Caco-2 (cell line): ENCODE measurements at regions not wholly inside any gene's neighbourhood (a gene's known extent, or its start where the extent isn't known, plus 50 kb on each side); places are given as distances from the start of the nearest gene placed in this dataset.

Experiments
- BruUV-seq: library from RNA; stranded (reverse); fragments of 400-500 nt; replicated peaks from 2 replicates; lab custom pipeline; 2021; lab: Mats Ljungman, UMichigan
- CTCF ChIA-PET: fragments of 300-600 bp; sonication (Branson Sonifier 250); formaldehyde crosslinking; loops from one replicate; lab custom pipeline; 2022; ENCODE audit warnings: antibody characterized with exemption; lab: Charles Lee
- POLR2A ChIA-PET: fragments of 300-600 bp; sonication (Branson Sonifier 250); formaldehyde crosslinking; loops from one replicate; lab custom pipeline; 2022; ENCODE audit warnings: antibody characterized with exemption; lab: Charles Lee
- DNase-seq, 2 experiments: peaks; one replicate each; pipeline versions ENCODE4 v3.0.0 to v3.0.0-alpha.2; 2020 to 2022
- H3K27me3 ChIP-seq: replicated peaks from 2 replicates; pipeline ENCODE4 v1.6.0; 2011; ENCODE audit warnings: low read length; ENCODE audit not compliant: control insufficient read depth, insufficient read depth
- H3K36me3 ChIP-seq: 2 replicates; pipeline ENCODE4 v1.5.1; 2011; ENCODE audit warnings: low read length; ENCODE audit not compliant: control insufficient read depth, insufficient read depth
- H3K4me1 ChIP-seq: fragments of 250-450 bp; sonication (Bioruptor Pico); 2 replicates; pipeline ENCODE4 v1.5.1; 2020; ENCODE audit warnings: mild to moderate bottlenecking
- H3K4me3 ChIP-seq: 2 replicates; pipeline ENCODE4 v1.5.1; 2011; ENCODE audit warnings: low read depth, mild to moderate bottlenecking, control low read depth, low read length
- H3K9me3 ChIP-seq: fragments of 250-450 bp; sonication (Bioruptor Pico); 2 replicates; pipeline ENCODE4 v1.5.1; 2020; ENCODE audit warnings: mild to moderate bottlenecking, moderate library complexity
- H3K27ac Mint-ChIP-seq: one replicate; pipeline ENCODE4 v1.8.0; 2022; ENCODE audit warnings: mixed read lengths; ENCODE audit not compliant: unreplicated experiment
- H3K27me3 Mint-ChIP-seq: one replicate; pipeline ENCODE4 v1.8.0; 2022; ENCODE audit warnings: mixed read lengths; ENCODE audit not compliant: insufficient read depth, unreplicated experiment
- H3K36me3 Mint-ChIP-seq: one replicate; pipeline ENCODE4 v1.8.0; 2022; ENCODE audit warnings: mild to moderate bottlenecking, mixed read lengths; ENCODE audit not compliant: insufficient read depth, unreplicated experiment
- H3K4me1 Mint-ChIP-seq: one replicate; pipeline ENCODE4 v1.8.0; 2022; ENCODE audit warnings: low read depth, mixed read lengths; ENCODE audit not compliant: unreplicated experiment
- H3K4me3 Mint-ChIP-seq: one replicate; pipeline ENCODE4 v1.8.0; 2022; ENCODE audit warnings: mild to moderate bottlenecking, moderate library complexity, mixed read lengths; ENCODE audit not compliant: unreplicated experiment
- H3K9me3 Mint-ChIP-seq: one replicate; pipeline ENCODE4 v1.8.0; 2022; ENCODE audit warnings: mixed read lengths; ENCODE audit not compliant: unreplicated experiment
- intact Hi-C: fragments of 100-400 bp; cut with micrococcal nuclease; formaldehyde crosslinking; loops from one replicate; pipeline ENCODE4 v1.10.0; 2022; ENCODE audit not compliant: unreplicated experiment
- TF ChIP-seq, protein P1 (sequence below), 2 experiments: fragments of 200-600 bp in 1 of 2; IDR thresholded peaks; 1 replicate in 1 of 2; 2 replicates in 1 of 2; pipeline versions ENCODE4 v1.5.1 to v1.8.0; 2011 to 2022; ENCODE audit warnings: antibody characterized with exemption in 1 of 2, control low read depth in 1 of 2, inconsistent platforms in 1 of 2, low read depth in 1 of 2, low read length in 1 of 2, mild to moderate bottlenecking in 1 of 2, moderate library complexity in 1 of 2; ENCODE audit not compliant: insufficient read depth in 1 of 2, severe bottlenecking in 1 of 2, unreplicated experiment in 1 of 2

DNA sequence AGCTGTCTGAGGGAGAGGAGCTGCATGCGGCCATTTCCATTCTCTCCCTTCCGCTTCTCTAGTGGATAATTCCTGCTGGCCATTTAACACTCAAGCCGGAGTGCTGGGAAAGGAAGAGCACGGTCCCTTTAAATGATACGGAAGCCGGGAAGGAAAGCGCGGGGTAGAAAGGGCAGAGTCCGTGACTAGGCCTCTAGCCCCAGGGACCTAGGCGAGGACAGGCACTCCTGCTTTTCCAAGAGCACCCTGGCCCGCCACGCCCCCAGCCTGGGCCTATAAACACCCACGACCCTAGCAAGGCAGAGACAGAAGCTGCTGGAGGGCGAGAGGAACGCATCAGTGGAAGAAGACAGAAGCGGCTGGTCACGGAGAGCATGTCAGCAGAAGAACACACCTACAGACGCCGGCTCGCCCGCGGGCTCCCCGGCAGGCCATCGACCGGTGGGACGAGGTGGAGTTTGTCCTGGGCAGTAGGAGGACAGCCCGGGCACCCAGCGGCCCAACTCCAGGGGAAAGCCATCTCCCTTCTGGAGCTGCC lies 1206.6 kb upstream of the TMEM132C start:
- intact Hi-C loops: no loop called here
- H3K27ac Mint-ChIP-seq: peak overlapping the region; percentile 66
- no peaks in the 10 kb centered on the region for H3K27me3 ChIP-seq

DNA sequence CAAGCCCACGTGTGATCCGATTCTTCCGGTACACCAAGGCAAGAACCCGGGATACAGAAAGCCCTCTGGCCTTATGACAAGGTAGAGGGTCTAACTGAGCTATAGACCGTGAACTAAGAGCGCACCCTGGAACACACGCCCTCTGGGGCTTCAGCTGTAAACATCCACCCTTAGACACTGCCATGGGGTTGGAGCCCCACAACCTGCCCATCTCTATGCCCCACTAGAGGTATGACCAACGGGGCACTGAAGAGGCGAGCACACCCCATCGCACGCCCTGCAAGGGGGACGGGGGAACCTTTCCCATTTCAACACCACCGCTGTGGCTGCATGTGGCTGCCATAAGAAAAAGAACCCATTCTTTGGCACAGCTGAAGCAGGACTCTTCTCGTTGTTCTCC lies 1206.0 kb upstream of the TMEM132C start:
- no peak for DNase-seq
- Histone ChIP-seq H3K4me3 (peak overlapping the region; percentile 54), H3K27me3 (no peaks in the 10 kb centered on the region), H3K36me3 (no peaks in the 10 kb centered on the region), H3K4me1 (no peaks in the 10 kb centered on the region), H3K9me3 (no peaks in the 10 kb centered on the region)
- TF ChIP-seq, protein P1, sequence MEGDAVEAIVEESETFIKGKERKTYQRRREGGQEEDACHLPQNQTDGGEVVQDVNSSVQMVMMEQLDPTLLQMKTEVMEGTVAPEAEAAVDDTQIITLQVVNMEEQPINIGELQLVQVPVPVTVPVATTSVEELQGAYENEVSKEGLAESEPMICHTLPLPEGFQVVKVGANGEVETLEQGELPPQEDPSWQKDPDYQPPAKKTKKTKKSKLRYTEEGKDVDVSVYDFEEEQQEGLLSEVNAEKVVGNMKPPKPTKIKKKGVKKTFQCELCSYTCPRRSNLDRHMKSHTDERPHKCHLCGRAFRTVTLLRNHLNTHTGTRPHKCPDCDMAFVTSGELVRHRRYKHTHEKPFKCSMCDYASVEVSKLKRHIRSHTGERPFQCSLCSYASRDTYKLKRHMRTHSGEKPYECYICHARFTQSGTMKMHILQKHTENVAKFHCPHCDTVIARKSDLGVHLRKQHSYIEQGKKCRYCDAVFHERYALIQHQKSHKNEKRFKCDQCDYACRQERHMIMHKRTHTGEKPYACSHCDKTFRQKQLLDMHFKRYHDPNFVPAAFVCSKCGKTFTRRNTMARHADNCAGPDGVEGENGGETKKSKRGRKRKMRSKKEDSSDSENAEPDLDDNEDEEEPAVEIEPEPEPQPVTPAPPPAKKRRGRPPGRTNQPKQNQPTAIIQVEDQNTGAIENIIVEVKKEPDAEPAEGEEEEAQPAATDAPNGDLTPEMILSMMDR (IDR thresholded peaks at IDR 0.05; ENCODE audit: insufficient read depth in 1 of 2, low read depth in 1 of 2, low read length in 1 of 2, severe bottlenecking in 1 of 2, unreplicated experiment in 1 of 2): no peak
- intact Hi-C loops: no loop called here
- Mint-ChIP-seq H3K9me3 (no peaks in the 10 kb centered on the region), H3K36me3 (peaks cover 6% of the 10 kb centered on the region), H3K27me3 (no peaks in the 10 kb centered on the region), H3K4me1 (peaks cover 6% of the 10 kb centered on the region), H3K27ac (no peak overlapping the region), H3K4me3 (peak overlapping the region; percentile 86)
- CTCF ChIA-PET: no interaction called here
- POLR2A ChIA-PET: interaction anchor here (0.6 kb wide), 2 partner anchors 85 to 958 kb away, joined by 4 to 5 read pairs; no protein-coding TSS in a partner anchor
- BruUV-seq: TSS peak; percentile 62

More for the DNA sequence above, 1206.6 kb upstream of the TMEM132C start:
- peak overlapping the region; percentile 86 for H3K4me3 Mint-ChIP-seq
- no TSS peak for BruUV-seq
- H3K27me3 Mint-ChIP-seq: no peaks in the 10 kb centered on the region
- ChIA-PET CTCF (no interaction called here), POLR2A (interaction anchor here (0.6 kb wide), 1 partner anchor 957 kb away, joined by 5 read pairs; no protein-coding TSS in a partner anchor)
- TF ChIP-seq, protein P1 (IDR thresholded peaks at IDR 0.05; ENCODE audit: insufficient read depth in 1 of 2, low read depth in 1 of 2, low read length in 1 of 2, severe bottlenecking in 1 of 2, unreplicated experiment in 1 of 2): no peak
- H3K36me3 ChIP-seq: no peaks in the 10 kb centered on the region
- DNase-seq: peak; percentile 80 to 88
- no peaks in the 10 kb centered on the region for H3K9me3 Mint-ChIP-seq
- no peaks in the 10 kb centered on the region for H3K4me1 ChIP-seq
- H3K9me3 ChIP-seq: no peaks in the 10 kb centered on the region
- peak overlapping the region; percentile 54 for H3K4me3 ChIP-seq
- H3K36me3 Mint-ChIP-seq: peaks cover 6% of the 10 kb centered on the region
- H3K4me1 Mint-ChIP-seq: peaks cover 6% of the 10 kb centered on the region

DNA sequence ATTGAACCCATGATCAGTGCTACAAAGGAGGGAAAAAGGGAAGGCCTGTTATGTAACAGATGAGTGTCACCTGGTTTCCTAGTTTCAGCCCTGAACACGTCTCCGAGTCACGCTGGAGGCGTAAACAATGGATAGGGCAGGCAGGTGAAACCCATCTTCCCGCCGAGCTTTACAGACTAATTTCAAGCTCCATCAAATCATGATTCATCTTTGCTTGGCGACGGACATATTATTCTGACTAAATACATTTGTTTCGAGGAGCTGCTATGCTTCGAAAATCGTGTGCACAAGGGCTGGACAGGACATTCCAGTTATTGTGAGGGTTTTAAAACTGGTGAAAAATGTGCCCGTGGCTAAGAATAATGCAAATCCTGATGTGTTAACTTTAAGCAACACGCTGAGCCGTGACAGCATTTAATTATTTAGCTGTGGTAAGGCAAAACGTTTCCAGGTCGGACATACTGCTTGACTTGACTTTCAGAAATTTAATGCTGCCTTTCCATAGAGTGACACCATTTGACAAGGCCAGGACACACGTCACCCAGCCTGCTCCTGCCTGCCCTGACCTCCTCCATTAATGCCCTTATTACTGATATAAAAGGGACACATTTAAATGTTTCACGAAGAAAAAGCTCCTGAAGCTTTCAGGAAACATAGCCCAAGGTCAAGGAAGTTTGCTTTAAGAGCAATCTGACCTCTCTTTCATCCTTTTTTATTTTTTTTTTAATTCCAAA lies 1203.5 kb upstream of the TMEM132C start:
- CTCF ChIA-PET: no interaction called here
- H3K27ac Mint-ChIP-seq: no peak overlapping the region
- BruUV-seq: no TSS peak
- peaks cover 6% of the 10 kb centered on the region for H3K36me3 Mint-ChIP-seq
- no peak overlapping the region for H3K4me3 Mint-ChIP-seq
- no peaks in the 10 kb centered on the region for H3K27me3 Mint-ChIP-seq
- Histone ChIP-seq H3K4me1 (no peaks in the 10 kb centered on the region), H3K9me3 (no peaks in the 10 kb centered on the region), H3K4me3 (no peak overlapping the region), H3K27me3 (no peaks in the 10 kb centered on the region), H3K36me3 (no peaks in the 10 kb centered on the region)
- intact Hi-C loops: no loop called here
- no peak for DNase-seq
- TF ChIP-seq, protein P1 (IDR thresholded peaks at IDR 0.05; ENCODE audit: insufficient read depth in 1 of 2, low read depth in 1 of 2, low read length in 1 of 2, severe bottlenecking in 1 of 2, unreplicated experiment in 1 of 2): no peak
- POLR2A ChIA-PET: no interaction called here
- H3K9me3 Mint-ChIP-seq: no peaks in the 10 kb centered on the region
- peaks cover 6% of the 10 kb centered on the region for H3K4me1 Mint-ChIP-seq
